Cardiac muscle cell (in vitro differentiated cells and primary cell): ENCODE measurements at regions not wholly inside any gene's neighbourhood (a gene's known extent, or its start where the extent isn't known, plus 50 kb on each side); places are given as distances from the start of the nearest gene placed in this dataset.

ENCODE experiments used
- DNase-seq, 2 donors: peaks; one replicate each; pipeline versions ENCODE4 v3.0.0 to v3.0.0-alpha.2; 2010 to 2017; ENCODE audit warnings: low read depth in 1 of 2, low spot score in 1 of 2
- H3K27ac ChIP-seq: fragments of 200-600 bp; sonication (generic); 2 replicates; pipeline ENCODE4 v1.5.1; 2016
- H3K27me3 ChIP-seq: fragments of 200-600 bp; sonication (generic); 2 replicates; pipeline ENCODE4 v1.6.0; 2016; ENCODE audit warnings: control low read depth
- H3K36me3 ChIP-seq: fragments of 200-600 bp; sonication (generic); 2 replicates; pipeline ENCODE4 v1.5.1; 2016; ENCODE audit warnings: control low read depth
- H3K4me1 ChIP-seq: fragments of 200-600 bp; sonication (generic); 2 replicates; pipeline ENCODE4 v1.8.1; 2017; ENCODE audit warnings: low read depth, mild to moderate bottlenecking, mixed run types
- H3K4me3 ChIP-seq: fragments of 200-600 bp; sonication (generic); 2 replicates; pipeline ENCODE4 v1.5.1; 2016; ENCODE audit warnings: mild to moderate bottlenecking
- H3K9me3 ChIP-seq: fragments of 200-600 bp; sonication (generic); 2 replicates; pipeline ENCODE4 v1.5.1; 2017; ENCODE audit warnings: low read depth, mild to moderate bottlenecking, control low read depth
- TF ChIP-seq, protein P1 (sequence below): IDR thresholded peaks from 2 replicates; pipeline ENCODE4 v1.5.1; 2012; ENCODE audit warnings: low read depth, mild to moderate bottlenecking, low read length

DNA sequence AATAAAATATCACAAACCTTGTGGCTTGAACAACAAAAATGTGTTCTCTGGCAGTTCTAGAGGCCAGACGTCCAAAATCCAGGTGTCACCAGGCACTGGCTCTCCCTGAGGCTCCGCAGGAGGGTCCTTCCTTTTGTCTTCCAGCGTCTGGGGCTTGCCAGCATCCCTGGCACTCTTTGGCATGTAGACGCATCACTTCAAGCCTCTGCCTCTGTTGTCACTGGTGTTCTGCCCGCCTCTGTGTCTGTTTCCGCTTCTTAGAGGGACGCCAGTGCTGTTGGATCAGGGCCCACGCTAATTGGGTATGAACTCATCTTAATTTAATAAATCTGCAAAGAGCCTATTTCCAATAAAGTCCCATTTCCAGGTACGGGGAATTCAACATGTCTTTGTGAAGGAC, 273.7 kb upstream of the C1orf174 start:
- H3K27me3 ChIP-seq = no peaks in the 10 kb centered on the region
- no peaks in the 10 kb centered on the region for H3K9me3 ChIP-seq
- DNase-seq = no peak
- no peaks in the 10 kb centered on the region for H3K4me1 ChIP-seq
- no peaks in the 10 kb centered on the region for H3K36me3 ChIP-seq
- no peak overlapping the region for H3K27ac ChIP-seq
- no peak overlapping the region for H3K4me3 ChIP-seq
- TF ChIP-seq, protein P1, sequence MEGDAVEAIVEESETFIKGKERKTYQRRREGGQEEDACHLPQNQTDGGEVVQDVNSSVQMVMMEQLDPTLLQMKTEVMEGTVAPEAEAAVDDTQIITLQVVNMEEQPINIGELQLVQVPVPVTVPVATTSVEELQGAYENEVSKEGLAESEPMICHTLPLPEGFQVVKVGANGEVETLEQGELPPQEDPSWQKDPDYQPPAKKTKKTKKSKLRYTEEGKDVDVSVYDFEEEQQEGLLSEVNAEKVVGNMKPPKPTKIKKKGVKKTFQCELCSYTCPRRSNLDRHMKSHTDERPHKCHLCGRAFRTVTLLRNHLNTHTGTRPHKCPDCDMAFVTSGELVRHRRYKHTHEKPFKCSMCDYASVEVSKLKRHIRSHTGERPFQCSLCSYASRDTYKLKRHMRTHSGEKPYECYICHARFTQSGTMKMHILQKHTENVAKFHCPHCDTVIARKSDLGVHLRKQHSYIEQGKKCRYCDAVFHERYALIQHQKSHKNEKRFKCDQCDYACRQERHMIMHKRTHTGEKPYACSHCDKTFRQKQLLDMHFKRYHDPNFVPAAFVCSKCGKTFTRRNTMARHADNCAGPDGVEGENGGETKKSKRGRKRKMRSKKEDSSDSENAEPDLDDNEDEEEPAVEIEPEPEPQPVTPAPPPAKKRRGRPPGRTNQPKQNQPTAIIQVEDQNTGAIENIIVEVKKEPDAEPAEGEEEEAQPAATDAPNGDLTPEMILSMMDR = no peak

DNA sequence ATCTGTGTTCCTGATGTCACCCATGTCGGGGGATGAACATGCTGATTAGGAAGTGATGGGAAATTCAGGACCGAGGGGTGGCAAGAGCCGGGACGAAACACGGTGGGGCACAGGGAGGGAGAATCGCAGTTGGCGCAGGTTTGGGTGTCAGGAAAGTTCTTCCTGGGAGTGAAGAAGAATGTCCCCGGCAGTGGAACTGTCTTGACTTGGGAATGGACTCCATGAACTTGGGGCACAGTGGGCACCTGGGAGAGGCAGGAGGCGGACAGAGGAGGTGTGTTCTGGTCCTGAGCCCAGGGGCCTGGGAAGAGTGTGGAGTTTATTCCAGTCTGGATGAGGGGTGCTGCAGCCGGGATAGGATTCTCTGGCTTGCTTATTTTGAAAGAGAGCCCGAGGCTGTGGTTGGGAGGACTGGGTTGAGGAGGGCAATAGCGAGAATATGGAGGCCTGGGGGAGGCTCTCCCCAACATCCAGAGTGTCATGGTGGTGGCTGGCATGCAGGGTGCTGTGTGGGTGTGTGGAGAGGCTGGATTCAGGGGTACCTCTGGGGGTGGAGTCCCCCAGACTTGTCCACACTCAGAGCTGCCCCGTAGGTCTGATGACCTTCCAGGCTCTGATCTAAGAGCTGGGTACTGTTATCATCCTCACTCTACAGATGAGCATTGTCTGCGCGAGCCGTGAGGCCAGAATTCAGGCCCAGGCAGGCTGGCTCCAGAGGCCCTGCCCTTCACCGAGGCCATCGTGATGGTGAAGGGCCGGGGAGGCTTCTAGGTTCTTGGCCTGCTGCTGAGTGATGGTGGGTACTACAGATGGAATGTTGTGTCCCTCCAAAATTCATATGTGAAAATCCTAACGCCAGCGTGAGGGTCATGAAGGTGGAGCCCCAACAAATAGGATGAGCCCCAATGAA, 274.5 kb upstream of the C1orf174 start:
- H3K36me3 ChIP-seq = no peaks in the 10 kb centered on the region
- H3K4me3 ChIP-seq = no peak overlapping the region
- no peaks in the 10 kb centered on the region for H3K9me3 ChIP-seq
- H3K27ac ChIP-seq = no peak overlapping the region
- TF ChIP-seq, protein P1 = no peak
- no peaks in the 10 kb centered on the region for H3K27me3 ChIP-seq
- no peak for DNase-seq
- no peaks in the 10 kb centered on the region for H3K4me1 ChIP-seq

DNA sequence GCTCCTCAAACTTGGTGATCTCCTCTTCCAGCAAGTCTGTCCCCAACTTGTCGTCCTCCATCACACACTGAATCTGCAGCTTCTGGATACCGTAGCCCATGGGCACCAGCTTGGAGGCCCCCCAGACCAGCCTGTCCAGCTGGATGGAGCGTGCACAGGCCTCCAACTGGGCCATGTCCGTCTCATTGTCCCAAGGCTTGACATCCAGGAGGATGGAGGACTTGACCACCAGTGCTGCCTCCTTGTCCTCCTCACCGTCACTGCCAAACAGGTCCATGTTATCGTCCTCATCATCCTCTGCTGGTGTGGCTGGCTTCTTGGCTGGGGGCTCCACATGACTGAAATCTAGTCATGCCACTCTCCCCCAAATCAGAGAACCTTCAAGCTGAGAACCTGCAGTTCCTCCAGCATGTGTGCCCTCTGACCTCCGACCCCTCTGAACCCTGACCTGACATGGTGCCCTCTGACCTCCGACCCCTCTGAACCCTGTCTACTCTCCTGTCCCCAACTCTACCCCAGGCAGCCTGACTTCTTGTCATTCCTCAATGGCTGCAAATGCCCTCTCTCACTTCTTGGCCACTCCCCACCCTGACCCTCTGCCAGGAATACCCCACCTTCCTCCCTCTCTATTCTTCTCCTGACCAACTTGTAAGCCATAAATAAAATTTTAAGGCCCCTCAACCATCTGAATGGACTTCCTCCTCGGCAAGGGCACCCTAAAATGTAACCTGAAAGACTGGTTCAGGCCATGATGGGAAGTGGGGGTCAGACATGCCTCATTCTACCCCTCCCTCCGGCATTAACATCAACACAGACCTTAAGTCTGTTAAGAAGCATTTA, 275.7 kb upstream of the C1orf174 start:
- Histone ChIP-seq H3K4me3 (no peak overlapping the region), H3K9me3 (no peaks in the 10 kb centered on the region), H3K27me3 (no peaks in the 10 kb centered on the region), H3K36me3 (no peaks in the 10 kb centered on the region), H3K4me1 (no peaks in the 10 kb centered on the region), H3K27ac (no peak overlapping the region)
- DNase-seq = no peak
- TF ChIP-seq, protein P1 = no peak

DNA sequence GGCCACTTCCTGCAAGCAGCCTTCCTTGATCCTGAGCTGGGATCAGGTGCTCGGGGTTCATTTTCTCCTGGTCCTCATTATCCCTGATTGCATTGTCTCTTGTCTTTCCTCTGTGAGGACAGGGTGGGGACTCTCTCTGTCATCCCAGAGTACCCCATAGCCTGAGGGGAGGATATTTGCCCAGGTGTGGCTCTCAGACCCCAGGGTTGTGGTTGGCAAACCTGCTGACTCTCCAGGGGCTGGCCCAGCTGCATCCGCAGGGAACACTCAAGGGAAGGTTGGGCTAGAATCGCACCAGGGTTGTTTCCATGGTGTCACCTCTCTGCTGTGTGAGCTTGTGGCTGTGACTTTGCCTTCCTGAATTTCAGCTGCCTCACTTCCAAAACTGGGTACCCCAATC, 276.8 kb upstream of the C1orf174 start:
- Histone ChIP-seq H3K4me3 (no peak overlapping the region), H3K27ac (no peak overlapping the region), H3K9me3 (no peaks in the 10 kb centered on the region), H3K36me3 (no peaks in the 10 kb centered on the region), H3K4me1 (no peaks in the 10 kb centered on the region), H3K27me3 (no peaks in the 10 kb centered on the region)
- TF ChIP-seq, protein P1 = no peak
- DNase-seq = no peak

DNA sequence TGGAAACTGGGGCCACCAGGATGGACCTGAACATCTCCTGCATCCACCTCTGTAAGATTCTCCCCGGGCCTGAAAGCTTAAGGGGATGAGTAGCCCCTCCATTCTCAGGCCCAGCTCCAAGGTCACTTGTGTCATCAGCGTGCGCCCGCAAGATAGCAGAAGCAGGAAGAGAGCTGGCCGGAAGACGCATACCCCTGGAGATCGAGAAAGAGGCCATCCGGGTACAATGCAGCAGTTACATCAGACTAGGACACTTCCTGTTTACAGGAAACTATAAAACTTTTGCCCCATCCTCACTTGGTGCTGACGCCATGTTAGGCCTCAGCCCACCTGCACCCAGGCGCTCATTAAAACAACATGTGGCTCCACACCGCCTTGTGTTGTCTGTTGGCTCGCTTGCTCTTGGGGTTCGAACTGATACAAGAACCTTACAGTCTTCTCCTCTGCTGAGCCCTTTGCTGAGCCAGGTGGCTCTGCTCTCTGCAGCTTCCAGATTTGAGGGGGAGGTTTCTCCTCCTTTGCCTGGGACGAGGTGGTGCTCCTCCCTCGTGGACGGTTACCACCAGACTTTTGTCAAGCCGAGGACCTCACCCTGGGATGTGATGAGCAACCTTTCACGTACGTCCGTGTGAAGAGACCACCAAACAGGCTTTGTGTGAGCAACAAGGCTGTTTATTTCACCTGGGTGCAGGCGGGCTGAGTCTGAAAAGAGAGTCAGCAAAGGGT, 277.5 kb upstream of the C1orf174 start:
- Histone ChIP-seq H3K27me3 (no peaks in the 10 kb centered on the region), H3K27ac (no peak overlapping the region), H3K4me3 (no peak overlapping the region), H3K4me1 (no peaks in the 10 kb centered on the region), H3K36me3 (no peaks in the 10 kb centered on the region), H3K9me3 (no peaks in the 10 kb centered on the region)
- DNase-seq = no peak
- TF ChIP-seq, protein P1 = no peak
